ENCODE measurements at regions not wholly inside any gene's neighbourhood (a gene's known extent, or its start where the extent isn't known, plus 50 kb on each side); places are given as distances from the start of the nearest gene placed in this dataset.

DNA sequence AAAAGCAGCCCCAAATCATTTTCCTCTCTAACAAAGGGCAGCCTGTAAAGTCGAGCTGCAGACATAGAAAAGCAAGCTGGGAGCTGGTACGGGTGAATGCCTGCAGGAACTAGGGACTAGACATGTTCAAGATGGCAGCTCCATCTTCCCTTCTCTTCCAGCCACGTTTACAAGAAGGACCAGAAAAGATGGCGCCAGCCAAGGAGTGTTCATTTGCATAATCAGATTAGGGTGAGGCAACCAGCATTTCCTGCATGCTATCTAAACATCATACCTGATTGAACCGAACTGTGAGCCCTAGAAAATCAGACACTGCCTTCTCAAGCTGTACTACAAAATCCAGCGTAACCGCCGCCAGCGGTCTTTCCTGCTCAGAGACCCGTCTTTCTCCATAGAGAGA is 896.8 kb downstream of the CDH11 start:
- intact Hi-C loops (cut with DNase I): no loop called here
- H3K4me1 ChIP-seq: no peaks in the 10 kb centered on the region
- no peaks in the 10 kb centered on the region for H3K9me3 ChIP-seq
- no peak for TF ChIP-seq CTCF (IDR thresholded peaks at IDR 0.05)
- no peaks in the 10 kb centered on the region for H3K27me3 ChIP-seq
- ATAC-seq: no peak
- H3K27ac ChIP-seq: no peak overlapping the region
- H3K4me3 ChIP-seq: no peak overlapping the region
- no peak for DNase-seq
- no peaks in the 10 kb centered on the region for H3K36me3 ChIP-seq

GRCh38 chr16:64217789-64218535 is 903.9 kb downstream of the CDH11 start:
- DNase-seq (no peak), ATAC-seq (no peak)
- no peaks in the 10 kb centered on the region for H3K4me1 ChIP-seq
- no peak overlapping the region for H3K27ac ChIP-seq
- no peak for TF ChIP-seq CTCF (IDR thresholded peaks at IDR 0.05)
- H3K4me3 ChIP-seq: no peak overlapping the region
- intact Hi-C loops (cut with DNase I): no loop called here
- H3K27me3 ChIP-seq: no peaks in the 10 kb centered on the region
- H3K36me3 ChIP-seq: no peaks in the 10 kb centered on the region
- no peaks in the 10 kb centered on the region for H3K9me3 ChIP-seq

DNA sequence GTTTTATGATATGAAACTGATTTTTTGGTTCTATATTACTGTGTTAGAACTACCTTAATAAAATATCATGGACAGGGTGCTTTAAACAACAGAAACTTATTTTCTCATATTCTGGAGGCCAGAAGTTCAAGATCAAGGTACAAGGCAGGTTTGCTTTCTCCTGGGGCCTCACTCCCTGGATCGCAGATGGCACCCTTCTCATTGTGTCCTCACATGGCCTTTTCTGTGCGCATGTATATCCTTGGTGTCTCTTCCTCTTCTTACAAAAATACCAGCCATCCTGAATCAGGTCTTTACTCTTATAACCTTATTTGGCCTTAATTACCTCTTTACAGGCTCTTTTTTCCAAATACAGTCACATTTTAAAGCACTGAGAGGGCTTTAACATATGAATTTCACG is 906.1 kb downstream of the CDH11 start:
- TF ChIP-seq CTCF (IDR thresholded peaks at IDR 0.05): no peak
- H3K27me3 ChIP-seq: no peaks in the 10 kb centered on the region
- H3K27ac ChIP-seq: no peak overlapping the region
- ATAC-seq (no peak), DNase-seq (no peak)
- no peaks in the 10 kb centered on the region for H3K9me3 ChIP-seq
- H3K4me3 ChIP-seq: no peak overlapping the region
- no peaks in the 10 kb centered on the region for H3K36me3 ChIP-seq
- no peaks in the 10 kb centered on the region for H3K4me1 ChIP-seq
- intact Hi-C loops (cut with DNase I): no loop called here

GRCh38 chr16:64211331-64211730 is 910.5 kb downstream of the CDH11 start:
- DNase-seq (no peak), ATAC-seq (no peak)
- no peak for TF ChIP-seq CTCF (IDR thresholded peaks at IDR 0.05)
- no peaks in the 10 kb centered on the region for H3K27me3 ChIP-seq
- H3K4me1 ChIP-seq: no peaks in the 10 kb centered on the region
- intact Hi-C loops (cut with DNase I): no loop called here
- no peaks in the 10 kb centered on the region for H3K36me3 ChIP-seq
- H3K4me3 ChIP-seq: no peak overlapping the region
- no peaks in the 10 kb centered on the region for H3K9me3 ChIP-seq
- no peak overlapping the region for H3K27ac ChIP-seq

GRCh38 chr16:64206862-64207261 is 915.0 kb downstream of the CDH11 start:
- H3K9me3 ChIP-seq: no peaks in the 10 kb centered on the region
- no peaks in the 10 kb centered on the region for H3K36me3 ChIP-seq
- DNase-seq (no peak), ATAC-seq (no peak)
- no peak overlapping the region for H3K27ac ChIP-seq
- no peaks in the 10 kb centered on the region for H3K4me1 ChIP-seq
- H3K27me3 ChIP-seq: no peaks in the 10 kb centered on the region
- no peak overlapping the region for H3K4me3 ChIP-seq
- intact Hi-C loops (cut with DNase I): no loop called here
- no peak for TF ChIP-seq CTCF (IDR thresholded peaks at IDR 0.05)

DNA sequence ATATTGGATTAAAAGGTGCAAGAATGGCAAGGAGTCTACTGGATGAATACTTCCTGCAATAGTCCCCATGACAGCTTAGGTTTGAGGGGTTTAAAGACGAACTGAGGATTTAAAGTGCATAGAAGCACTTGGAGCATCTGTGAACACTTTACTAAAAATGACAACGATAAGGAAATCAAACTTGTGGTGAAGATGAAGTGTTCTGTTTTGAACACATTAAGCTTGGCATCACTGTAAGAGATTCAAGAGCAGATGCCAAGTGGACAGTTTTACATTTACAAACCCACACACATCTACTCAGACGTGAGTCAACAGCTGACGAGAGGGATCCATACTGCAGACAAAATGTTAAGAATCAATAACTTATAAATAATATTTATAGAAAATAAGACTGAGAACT is 918.7 kb downstream of the CDH11 start:
- Histone ChIP-seq H3K9me3 (no peaks in the 10 kb centered on the region), H3K36me3 (no peaks in the 10 kb centered on the region), H3K4me3 (no peak overlapping the region), H3K4me1 (no peaks in the 10 kb centered on the region), H3K27me3 (no peaks in the 10 kb centered on the region), H3K27ac (no peak overlapping the region)
- DNase-seq (no peak), ATAC-seq (no peak)
- intact Hi-C loops (cut with DNase I): no loop called here
- TF ChIP-seq CTCF (IDR thresholded peaks at IDR 0.05): no peak

All from upper lobe of right lung (tissue), 1 donor.